AG04449 (cell line): ENCODE measurements at regions not wholly inside any gene's neighbourhood (a gene's known extent, or its start where the extent isn't known, plus 50 kb on each side); places are given as distances from the start of the nearest gene placed in this dataset.

Experiments
- CTCF ChIA-PET: fragments of 350-600 bp; formaldehyde crosslinking; extraction: SDS; loops from one replicate; lab custom pipeline; 2021; ENCODE audit warnings: antibody characterized with exemption; lab: Yijun Ruan, JAX
- POLR2A ChIA-PET: fragments of 400-600, 350-600 bp; formaldehyde crosslinking; extraction: SDS; loops from one replicate; lab custom pipeline; 2020; ENCODE audit warnings: antibody characterized with exemption, inconsistent platforms; lab: Yijun Ruan, JAX
- DNase-seq: peaks from one replicate; pipeline ENCODE4 v3.0.0-alpha.2; 2010; ENCODE audit warnings: low read depth, low spot score
- H3K4me3 ChIP-seq: 2 replicates; pipeline ENCODE4 v1.5.1; 2011; ENCODE audit warnings: low read depth, mild to moderate bottlenecking, control low read depth, low read length
- TF ChIP-seq, protein P1 (sequence below): IDR thresholded peaks from one replicate; pipeline ENCODE4 v1.5.1; 2011; ENCODE audit warnings: mild to moderate bottlenecking, moderate library complexity, low read length, control low read depth, inconsistent platforms; ENCODE audit not compliant: insufficient read depth; ENCODE audit errors: missing control alignments

DNA sequence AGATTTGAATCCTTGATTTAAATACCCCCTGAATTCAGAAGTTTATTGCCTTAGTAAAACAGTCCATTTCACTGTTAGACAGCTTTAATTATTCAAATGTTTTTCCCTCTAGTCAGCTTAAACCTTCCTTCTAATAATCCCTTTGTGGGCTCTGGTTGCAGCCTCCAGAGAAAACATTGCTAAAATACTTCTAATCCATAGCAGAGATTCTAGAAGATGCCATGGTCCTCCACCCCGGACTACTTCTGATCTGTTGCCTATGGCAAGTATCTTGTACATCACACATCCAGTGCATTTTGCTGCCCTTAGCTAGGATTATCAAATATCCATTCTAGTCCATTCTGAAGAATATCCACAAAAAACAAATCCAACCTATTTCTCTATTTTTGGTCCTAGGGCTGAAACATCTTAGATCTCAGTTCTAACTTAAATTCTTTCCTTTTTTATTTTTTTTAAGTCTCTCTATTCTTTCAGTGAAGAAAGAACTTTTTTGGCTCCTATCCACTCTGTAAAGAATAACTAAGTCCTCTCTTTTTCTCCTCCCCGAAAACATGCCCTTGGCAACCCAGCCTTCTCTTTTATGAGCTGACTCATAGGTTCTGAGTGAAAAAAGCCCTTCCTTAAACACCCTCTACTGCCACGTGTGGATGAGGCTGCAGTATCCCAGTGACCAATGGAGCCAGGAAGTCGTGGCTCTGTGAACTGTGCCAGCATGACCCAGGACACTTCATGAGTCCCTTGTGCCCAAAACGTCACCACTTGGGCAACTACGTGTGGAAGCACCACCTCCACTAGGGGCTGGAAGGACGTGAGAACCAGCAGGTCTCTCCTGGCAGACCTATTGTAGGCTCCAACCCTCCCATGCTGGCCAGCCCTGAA is 349.8 kb downstream of the TNS1 start:
- ChIA-PET CTCF (interaction anchor here (0.9 to 5.8 kb wide), 20 partner anchors 10 to 971 kb away, joined by 3 to 96 read pairs (median 9); no protein-coding TSS in a partner anchor), POLR2A (interaction anchor here (0.6 to 0.9 kb wide), 2 partner anchors 97 to 529 kb away, joined by 3 read pairs; no protein-coding TSS in a partner anchor)
- TF ChIP-seq, protein P1, sequence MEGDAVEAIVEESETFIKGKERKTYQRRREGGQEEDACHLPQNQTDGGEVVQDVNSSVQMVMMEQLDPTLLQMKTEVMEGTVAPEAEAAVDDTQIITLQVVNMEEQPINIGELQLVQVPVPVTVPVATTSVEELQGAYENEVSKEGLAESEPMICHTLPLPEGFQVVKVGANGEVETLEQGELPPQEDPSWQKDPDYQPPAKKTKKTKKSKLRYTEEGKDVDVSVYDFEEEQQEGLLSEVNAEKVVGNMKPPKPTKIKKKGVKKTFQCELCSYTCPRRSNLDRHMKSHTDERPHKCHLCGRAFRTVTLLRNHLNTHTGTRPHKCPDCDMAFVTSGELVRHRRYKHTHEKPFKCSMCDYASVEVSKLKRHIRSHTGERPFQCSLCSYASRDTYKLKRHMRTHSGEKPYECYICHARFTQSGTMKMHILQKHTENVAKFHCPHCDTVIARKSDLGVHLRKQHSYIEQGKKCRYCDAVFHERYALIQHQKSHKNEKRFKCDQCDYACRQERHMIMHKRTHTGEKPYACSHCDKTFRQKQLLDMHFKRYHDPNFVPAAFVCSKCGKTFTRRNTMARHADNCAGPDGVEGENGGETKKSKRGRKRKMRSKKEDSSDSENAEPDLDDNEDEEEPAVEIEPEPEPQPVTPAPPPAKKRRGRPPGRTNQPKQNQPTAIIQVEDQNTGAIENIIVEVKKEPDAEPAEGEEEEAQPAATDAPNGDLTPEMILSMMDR, result peak; percentile 12
- DNase-seq, result peak; percentile 80
- H3K4me3 ChIP-seq, result no peak overlapping the region

DNA sequence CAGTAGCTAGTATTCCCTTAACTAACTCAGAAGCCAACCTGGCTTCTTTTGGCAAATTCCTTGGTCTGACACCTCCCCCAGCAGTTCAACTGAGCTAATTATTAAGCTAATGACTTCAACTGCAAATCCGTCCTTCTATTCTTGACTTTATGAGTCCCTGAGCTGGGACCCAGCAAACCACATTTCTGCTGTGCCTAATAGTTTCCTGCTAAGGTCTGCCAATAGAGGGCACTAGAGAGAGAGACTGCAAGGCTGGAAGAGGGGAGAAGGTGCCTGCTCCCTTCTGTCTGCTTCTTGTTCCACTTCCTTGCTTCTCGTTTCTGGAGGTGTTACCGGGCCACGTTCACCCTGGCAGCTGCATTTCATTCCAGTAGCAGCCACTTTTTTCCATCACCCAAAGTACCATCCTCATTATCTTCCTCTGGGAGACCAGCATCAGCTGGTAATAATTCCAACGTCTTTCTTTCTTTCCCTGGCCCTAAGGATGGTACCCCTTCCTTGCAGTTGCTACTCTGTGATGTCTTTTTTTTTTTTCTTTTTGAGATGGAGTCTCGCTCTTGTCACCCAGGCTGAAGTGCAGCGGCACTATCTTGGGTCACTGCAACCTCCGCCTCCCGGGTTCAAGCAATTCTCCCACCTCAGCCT is 352.0 kb downstream of the TNS1 start:
- TF ChIP-seq, protein P1, result peak; percentile 81
- POLR2A ChIA-PET, result interaction anchor here (1.1 kb wide), 1 partner anchor 16 kb away, joined by 3 read pairs; no protein-coding TSS in a partner anchor
- CTCF ChIA-PET, result interaction anchor here (0.7 to 5.8 kb wide), 50 partner anchors 8 to 962 kb away, joined by 3 to 96 read pairs (median 5); partner anchors contain the start of gene IGFBP5
- no peak overlapping the region for H3K4me3 ChIP-seq
- no peak for DNase-seq

DNA sequence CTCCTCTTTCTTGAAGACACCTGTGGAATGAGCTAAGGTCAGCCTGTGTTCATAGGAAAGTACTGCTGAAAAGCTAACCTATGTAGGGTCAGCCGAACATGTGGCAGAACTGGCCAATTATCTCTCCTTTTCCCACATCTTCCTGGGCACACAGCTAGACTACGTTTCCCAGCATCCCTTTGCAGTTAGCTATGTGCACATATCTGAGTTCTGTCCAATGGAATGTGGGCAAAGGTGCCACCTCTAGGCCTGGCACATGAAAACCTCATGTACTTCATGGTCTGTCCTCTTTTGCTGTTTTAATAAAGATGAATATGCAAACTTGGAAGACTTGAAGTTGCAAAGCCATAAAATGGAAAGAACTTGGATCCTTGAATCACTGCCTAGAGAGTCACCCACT is 352.6 kb downstream of the TNS1 start:
- CTCF ChIA-PET, result interaction anchor here (0.7 to 5.8 kb wide), 45 partner anchors 8 to 961 kb away, joined by 3 to 96 read pairs (median 5); partner anchors contain the start of gene IGFBP5
- POLR2A ChIA-PET, result interaction anchor here (1.1 kb wide), 1 partner anchor 16 kb away, joined by 3 read pairs; no protein-coding TSS in a partner anchor
- no peak for DNase-seq
- TF ChIP-seq, protein P1, result no peak
- no peak overlapping the region for H3K4me3 ChIP-seq

DNA sequence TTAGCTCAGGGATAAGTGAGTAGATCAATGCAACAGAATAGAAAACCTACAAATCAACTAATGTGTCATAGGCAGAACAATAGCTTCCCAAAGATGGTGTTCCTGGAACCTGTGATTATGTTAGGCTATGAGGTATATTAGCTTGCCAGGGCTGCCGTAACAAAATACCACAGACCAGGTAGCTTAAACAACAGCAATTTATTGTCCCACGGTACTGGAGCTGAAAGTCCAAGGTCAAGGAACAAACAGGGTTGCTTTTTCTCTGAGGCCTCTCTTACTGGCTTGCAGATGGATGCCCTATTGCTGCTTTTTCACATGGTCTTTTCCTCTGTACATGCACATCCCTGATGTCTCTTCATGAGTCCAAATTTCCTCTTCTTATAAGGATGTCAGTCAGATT is 354.9 kb downstream of the TNS1 start:
- CTCF ChIA-PET, result interaction anchor here (1.1 to 1.7 kb wide), 5 partner anchors 8 to 30 kb away, joined by 3 to 6 read pairs (median 4); no protein-coding TSS in a partner anchor
- POLR2A ChIA-PET, result no interaction called here
- H3K4me3 ChIP-seq, result no peak overlapping the region
- TF ChIP-seq, protein P1, result no peak
- DNase-seq, result no peak

DNA sequence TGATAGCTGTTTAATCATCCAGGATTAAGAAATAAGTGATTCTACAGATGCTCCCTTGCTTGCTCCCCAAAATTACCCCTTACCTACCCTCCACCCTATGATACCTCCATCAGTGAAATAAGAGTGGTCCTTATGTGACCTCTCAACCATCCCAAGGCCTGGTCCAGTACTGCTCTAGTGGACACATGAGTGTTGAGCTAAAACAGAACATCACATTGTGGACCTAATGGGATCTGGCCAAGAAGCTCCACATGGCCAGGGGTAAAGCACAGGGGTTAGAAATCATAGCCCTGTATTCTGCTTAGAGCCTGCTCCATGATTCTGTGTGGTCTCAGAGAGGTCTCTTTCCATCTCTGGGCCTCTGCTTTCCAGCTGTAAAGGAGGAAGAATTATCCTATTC is 355.6 kb downstream of the TNS1 start:
- ChIA-PET CTCF (interaction anchor here (1.0 to 1.7 kb wide), 6 partner anchors 9 to 66 kb away, joined by 3 to 6 read pairs (median 4); no protein-coding TSS in a partner anchor), POLR2A (no interaction called here)
- H3K4me3 ChIP-seq, result no peak overlapping the region
- TF ChIP-seq, protein P1, result no peak
- DNase-seq, result no peak

DNA sequence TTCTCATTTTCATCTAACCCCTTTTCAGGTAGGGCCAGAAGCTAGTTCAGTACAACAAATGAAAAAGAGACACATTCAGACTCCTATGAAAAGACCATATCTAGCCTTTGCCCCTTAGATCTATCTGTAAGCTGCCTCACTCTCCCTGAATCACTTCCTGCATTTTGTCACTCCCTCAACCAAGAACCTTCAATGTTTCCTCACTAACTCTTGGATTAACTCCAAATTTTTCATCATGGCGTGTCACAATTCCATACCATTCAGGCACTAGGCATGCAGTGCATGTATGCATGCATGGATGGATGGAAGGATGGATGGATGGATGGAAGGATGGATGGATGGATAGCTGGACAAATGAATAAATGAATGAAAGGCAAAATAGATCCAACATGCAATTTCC is 356.9 kb downstream of the TNS1 start:
- CTCF ChIA-PET, result no interaction called here
- POLR2A ChIA-PET, result no interaction called here
- H3K4me3 ChIP-seq, result no peak overlapping the region
- DNase-seq, result no peak
- TF ChIP-seq, protein P1, result no peak
